Suprapubic skin (tissue), 4 donors: ENCODE measurements at regions not wholly inside any gene's neighbourhood (a gene's known extent, or its start where the extent isn't known, plus 50 kb on each side); places are given as distances from the start of the nearest gene placed in this dataset.

ENCODE experiments used
- CTCF ChIP-seq, 2 donors: fragments of 200-600 bp in 1 of 2; fragments of 450-650 bp in 1 of 2; sonication (generic) in 1 of 2; IDR thresholded peaks; one replicate each; pipeline ENCODE4 v1.5.1; 2016 to 2019; ENCODE audit warnings: antibody characterized with exemption in 2 of 2, mild to moderate bottlenecking in 1 of 2, moderate library complexity in 1 of 2
- EP300 ChIP-seq: sonication (generic); formaldehyde crosslinking; IDR thresholded peaks from one replicate; pipeline ENCODE4 v1.6.1; 2017; ENCODE audit warnings: antibody characterized with exemption
- POLR2A ChIP-seq, 2 donors: fragments of 450-650 bp; IDR thresholded peaks; one replicate each; pipeline ENCODE4 v1.6.1; 2017; ENCODE audit warnings: antibody characterized with exemption in 2 of 2, mild to moderate bottlenecking in 2 of 2, moderate library complexity in 2 of 2
- POLR2AphosphoS5 ChIP-seq, 3 donors: sonication (generic); formaldehyde crosslinking; IDR thresholded peaks; one replicate each; pipeline ENCODE4 v1.6.1; 2017; ENCODE audit warnings: antibody characterized with exemption in 3 of 3

- no peak for TF ChIP-seq CTCF (IDR thresholded peaks at IDR 0.05)
- TF ChIP-seq POLR2AphosphoS5 (IDR thresholded peaks at IDR 0.05), result no peak
- TF ChIP-seq POLR2A (IDR thresholded peaks at IDR 0.05), result no peak
- TF ChIP-seq EP300, result no peak
Measured at GRCh38 chr17:65473985-65474384, 87.5 kb downstream of the AXIN2 start.
